ENCODE measurements at regions not wholly inside any gene's neighbourhood (a gene's known extent, or its start where the extent isn't known, plus 50 kb on each side); places are given as distances from the start of the nearest gene placed in this dataset.
"Not testable (repeated sequence)": the region's sequence is repeated elsewhere in the genome, so short reads cannot be mapped to it uniquely, and the experiment has no call there.

GRCh38 chr3:82556113-82556512, 794.7 kb upstream of the GBE1 start (continued):
- TF ChIP-seq SP1 (CRISPR knock-in tag; IDR thresholded peaks at IDR 0.05) (no peak), ZKSCAN8 (CRISPR knock-in tag; IDR thresholded peaks at IDR 0.05) (no peak)

GRCh38 chr3:82542556-82542955, 781.1 kb upstream of the GBE1 start:
- H3K9me1 ChIP-seq (ENCODE audit: control insufficient read depth, insufficient read depth, low read length); POLR2A ChIA-PET; H3K4me2 ChIP-seq (ENCODE audit: insufficient read depth, low read length); H3K9ac ChIP-seq (ENCODE audit: insufficient read depth in 1 of 2, low read depth in 2 of 2, low read length in 2 of 2); H3K4me3 ChIP-seq; BruUV-seq (replicated peaks); DNase-seq (ENCODE audit: extremely low read depth in 1 of 4, low spot score in 3 of 4); intact Hi-C loops (cut with micrococcal nuclease); ATAC-seq; H3K36me3 ChIP-seq (ENCODE audit: control insufficient read depth, insufficient read depth, low read length); CTCF ChIA-PET (ENCODE audit: low intra/inter-chr PET ratio); in situ Hi-C loops (cut with MboI); H4K20me1 ChIP-seq (replicated peaks; ENCODE audit: control insufficient read depth, insufficient read depth, low read length); H3K27ac ChIP-seq (ENCODE audit: extremely low read depth, low read depth, low read length); H3K27me3 ChIP-seq (ENCODE audit: control insufficient read depth in 2 of 2, insufficient read depth in 2 of 2, low read length in 2 of 2); H2AFZ ChIP-seq (ENCODE audit: low read depth, low read length); H3K4me1 ChIP-seq (replicated peaks in 1 of 2; ENCODE audit: control insufficient read depth in 2 of 2, insufficient read depth in 2 of 2, low read length in 2 of 2); H3K9me3 ChIP-seq (replicated peaks; ENCODE audit: control insufficient read depth, insufficient read depth, low read depth, low read length); H3K79me2 ChIP-seq (ENCODE audit: control insufficient read depth, insufficient read depth, low read length); FAIRE-seq: not testable (repeated sequence)
- 7% methylated on average over 2 of the region's 2 CpGs for WGBS (ENCODE audit: insufficient coverage, low coverage, missing lambda C conversion rate)

GRCh38 chr3:82521657-82522056, 760.2 kb upstream of the GBE1 start:
- FAIRE-seq: no peak
- no TSS peak for BruUV-seq (replicated peaks)
- no peaks in the 10 kb centered on the region for H3K27me3 ChIP-seq (ENCODE audit: control insufficient read depth in 2 of 2, insufficient read depth in 2 of 2, low read length in 2 of 2)
- TF ChIP-seq CTBP1 (IDR thresholded peaks at IDR 0.05; ENCODE audit: borderline replicate concordance) (no peak), TOE1 (IDR thresholded peaks at IDR 0.05; ENCODE audit: borderline replicate concordance) (no peak), TOE1 (CRISPR knock-in tag; IDR thresholded peaks at IDR 0.05; ENCODE audit: borderline replicate concordance, low read depth) (no peak), ZFP36 (IDR thresholded peaks at IDR 0.05; ENCODE audit: low read depth, low read length, partially characterized antibody) (no peak), UBTF (IDR thresholded peaks at IDR 0.05; ENCODE audit: borderline replicate concordance in 1 of 2, low read depth in 2 of 2, low read length in 2 of 2) (no peak), NFRKB (IDR thresholded peaks at IDR 0.05; ENCODE audit: low read depth) (no peak), ZNF431 (CRISPR knock-in tag; IDR thresholded peaks at IDR 0.05) (no peak), ZNF75A (CRISPR knock-in tag; IDR thresholded peaks at IDR 0.05) (no peak), ZNF280B (CRISPR knock-in tag; IDR thresholded peaks at IDR 0.05) (no peak)
- WGBS (ENCODE audit: insufficient coverage, low coverage, missing lambda C conversion rate): 0% methylated on average over 1 of the region's 1 CpG
- intact Hi-C loops (cut with micrococcal nuclease) (no loop called here), in situ Hi-C loops (cut with MboI) (no loop called here)
- H4K20me1 ChIP-seq (replicated peaks; ENCODE audit: control insufficient read depth, insufficient read depth, low read length): no peaks in the 10 kb centered on the region
- no peak overlapping the region for H2AFZ ChIP-seq (ENCODE audit: low read depth, low read length)
- H3K79me2 ChIP-seq (ENCODE audit: control insufficient read depth, insufficient read depth, low read length): no peaks in the 10 kb centered on the region
- ChIA-PET CTCF (ENCODE audit: low intra/inter-chr PET ratio) (no interaction called here), POLR2A (no interaction called here)
- no peak for ATAC-seq
- H3K4me3 ChIP-seq: no peak overlapping the region
- H3K4me1 ChIP-seq (replicated peaks in 1 of 2; ENCODE audit: control insufficient read depth in 2 of 2, insufficient read depth in 2 of 2, low read length in 2 of 2): no peaks in the 10 kb centered on the region
- H3K4me2 ChIP-seq (ENCODE audit: insufficient read depth, low read length): no peak overlapping the region
- DNase-seq (ENCODE audit: extremely low read depth in 1 of 4, low spot score in 3 of 4): no peak
- no peaks in the 10 kb centered on the region for H3K36me3 ChIP-seq (ENCODE audit: control insufficient read depth, insufficient read depth, low read length)
- H3K9me1 ChIP-seq (ENCODE audit: control insufficient read depth, insufficient read depth, low read length): no peaks in the 10 kb centered on the region
- no peak overlapping the region for H3K9ac ChIP-seq (ENCODE audit: insufficient read depth in 1 of 2, low read depth in 2 of 2, low read length in 2 of 2)
- no peaks in the 10 kb centered on the region for H3K9me3 ChIP-seq (replicated peaks; ENCODE audit: control insufficient read depth, insufficient read depth, low read depth, low read length)
- no peak overlapping the region for H3K27ac ChIP-seq (ENCODE audit: extremely low read depth, low read depth, low read length)
